ENCODE measurements at regions not wholly inside any gene's neighbourhood (a gene's known extent, or its start where the extent isn't known, plus 50 kb on each side); places are given as distances from the start of the nearest gene placed in this dataset.

DNA sequence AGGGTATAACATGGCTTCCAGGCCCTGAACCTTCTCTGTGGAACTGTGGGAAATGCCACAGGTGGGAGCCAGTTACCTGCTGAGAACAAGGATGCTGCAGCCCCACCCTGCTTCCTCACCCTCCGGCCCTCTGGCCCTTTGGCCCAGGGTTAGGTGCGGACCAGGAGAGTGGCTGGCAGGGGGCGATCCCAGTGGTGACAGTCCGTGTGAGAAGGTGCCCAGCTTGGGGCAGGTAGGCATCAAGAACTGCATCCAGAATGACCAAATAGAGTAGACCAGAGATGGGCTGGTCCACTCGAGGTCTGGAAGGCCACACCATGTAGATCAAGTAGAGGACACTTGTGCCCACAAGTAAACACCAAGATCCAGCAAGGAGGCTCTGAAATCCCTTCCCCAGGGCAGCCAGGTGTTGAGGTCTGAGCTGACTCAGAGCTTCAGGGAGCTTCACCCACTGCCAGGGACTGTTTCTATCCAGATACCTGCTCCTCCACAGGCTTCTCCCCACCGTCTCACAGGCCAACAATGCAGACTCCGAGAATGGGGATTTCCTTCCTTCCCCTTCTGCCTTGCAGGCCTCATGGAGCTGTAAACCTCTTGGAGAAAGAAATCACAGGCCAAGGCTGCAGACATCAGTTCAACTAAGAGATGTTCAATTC is 61.4 kb upstream of the ZSWIM6 start:
- no peaks in the 10 kb centered on the region for H3K79me2 ChIP-seq (ENCODE audit: control insufficient read depth, insufficient read depth, low read length)
- no peak overlapping the region for H3K4me3 ChIP-seq (ENCODE audit: control extremely low read depth in 1 of 5, extremely low read depth in 1 of 5, insufficient read depth in 1 of 5, low read depth in 2 of 5, low read length in 4 of 5)
- Mint-ChIP-seq H3K4me1 (peaks cover 18% of the 10 kb centered on the region), H3K27ac (no peak overlapping the region), H3K4me3 (no peak overlapping the region), H3K27me3 (peaks cover 3% of the 10 kb centered on the region), H3K9me3 (ENCODE audit: insufficient read depth) (no peaks in the 10 kb centered on the region)
- TF ChIP-seq EZH2 (IDR thresholded peaks at IDR 0.05; ENCODE audit: borderline replicate concordance, insufficient read depth, low read depth, low read length, poor library complexity, severe bottlenecking) = no peak
- TF ChIP-seq, protein P1, sequence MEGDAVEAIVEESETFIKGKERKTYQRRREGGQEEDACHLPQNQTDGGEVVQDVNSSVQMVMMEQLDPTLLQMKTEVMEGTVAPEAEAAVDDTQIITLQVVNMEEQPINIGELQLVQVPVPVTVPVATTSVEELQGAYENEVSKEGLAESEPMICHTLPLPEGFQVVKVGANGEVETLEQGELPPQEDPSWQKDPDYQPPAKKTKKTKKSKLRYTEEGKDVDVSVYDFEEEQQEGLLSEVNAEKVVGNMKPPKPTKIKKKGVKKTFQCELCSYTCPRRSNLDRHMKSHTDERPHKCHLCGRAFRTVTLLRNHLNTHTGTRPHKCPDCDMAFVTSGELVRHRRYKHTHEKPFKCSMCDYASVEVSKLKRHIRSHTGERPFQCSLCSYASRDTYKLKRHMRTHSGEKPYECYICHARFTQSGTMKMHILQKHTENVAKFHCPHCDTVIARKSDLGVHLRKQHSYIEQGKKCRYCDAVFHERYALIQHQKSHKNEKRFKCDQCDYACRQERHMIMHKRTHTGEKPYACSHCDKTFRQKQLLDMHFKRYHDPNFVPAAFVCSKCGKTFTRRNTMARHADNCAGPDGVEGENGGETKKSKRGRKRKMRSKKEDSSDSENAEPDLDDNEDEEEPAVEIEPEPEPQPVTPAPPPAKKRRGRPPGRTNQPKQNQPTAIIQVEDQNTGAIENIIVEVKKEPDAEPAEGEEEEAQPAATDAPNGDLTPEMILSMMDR (IDR thresholded peaks at IDR 0.05) = no peak
- no peak for DNase-seq
- no peaks in the 10 kb centered on the region for H4K20me1 ChIP-seq (ENCODE audit: control insufficient read depth, insufficient read depth, low read length, poor library complexity, severe bottlenecking)
- ATAC-seq (ENCODE audit: low read depth) = no peak
- no peak overlapping the region for H2AFZ ChIP-seq (ENCODE audit: insufficient read depth, low read depth, low read length, poor library complexity, severe bottlenecking)
- no peak overlapping the region for H3K9ac ChIP-seq (ENCODE audit: low read length)
- no peaks in the 10 kb centered on the region for H3K9me3 ChIP-seq (ENCODE audit: control extremely low read depth in 1 of 3, control insufficient read depth in 2 of 3, insufficient read depth in 1 of 3, low read length in 2 of 3)
- no peak overlapping the region for H3K27ac ChIP-seq (ENCODE audit: low read length in 2 of 2)
- WGBS (ENCODE audit: insufficient coverage) = 98% methylated on average over 6 of the region's 7 CpGs
- H3K4me1 ChIP-seq (ENCODE audit: control insufficient read depth in 2 of 2, insufficient read depth in 2 of 2, low read length in 2 of 2) = peaks cover 9 to 28% of the 10 kb centered on the region in 2 donors
- POLR2A ChIA-PET = no interaction called here
- CTCF ChIA-PET = interaction anchor here (0.6 kb wide), 1 partner anchor 106 kb away, joined by 4 read pairs; no protein-coding TSS in a partner anchor
- no peak overlapping the region for H3K4me2 ChIP-seq (replicated peaks; ENCODE audit: low read depth, low read length, poor library complexity, severe bottlenecking)
- no peaks in the 10 kb centered on the region for H3K36me3 ChIP-seq (replicated peaks in 1 of 2; ENCODE audit: control extremely low read depth in 1 of 2, control insufficient read depth in 1 of 2, extremely low read depth in 1 of 2, insufficient read depth in 2 of 2, low read length in 1 of 2)
- H3K27me3 ChIP-seq (replicated peaks in 1 of 4; ENCODE audit: control extremely low read depth in 1 of 4, control insufficient read depth in 3 of 4, insufficient read depth in 4 of 4, low read length in 3 of 4) = no peaks in the 10 kb centered on the region
- intact Hi-C loops (cut with micrococcal nuclease) = no loop called here

DNA sequence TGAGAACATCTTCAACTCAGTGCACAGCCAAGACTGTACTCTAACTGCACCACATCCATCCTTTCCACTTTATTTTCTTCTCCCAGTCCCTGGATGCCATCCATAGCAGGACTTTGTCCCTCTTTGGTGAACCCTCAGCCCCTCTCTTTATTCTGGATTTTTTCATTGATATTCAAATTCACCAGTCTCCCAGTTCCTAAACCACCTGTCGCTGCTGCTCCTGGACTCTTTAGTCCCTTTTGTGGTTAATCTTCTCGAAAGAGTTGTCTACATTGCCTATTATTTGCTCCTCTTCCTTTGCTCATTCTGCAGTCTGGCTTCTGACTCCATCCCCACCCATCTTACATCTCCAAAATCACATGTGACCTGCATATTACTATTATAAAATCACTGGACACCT is 59.4 kb upstream of the ZSWIM6 start:
- WGBS (ENCODE audit: insufficient coverage) = 96% methylated on average over 2 of the region's 2 CpGs
- Histone ChIP-seq H3K9ac (ENCODE audit: low read length) (no peak overlapping the region), H3K9me3 (ENCODE audit: control extremely low read depth in 1 of 3, control insufficient read depth in 2 of 3, insufficient read depth in 1 of 3, low read length in 2 of 3) (no peaks in the 10 kb centered on the region), H3K79me2 (ENCODE audit: control insufficient read depth, insufficient read depth, low read length) (no peaks in the 10 kb centered on the region), H4K20me1 (ENCODE audit: control insufficient read depth, insufficient read depth, low read length, poor library complexity, severe bottlenecking) (no peaks in the 10 kb centered on the region), H3K27me3 (replicated peaks in 1 of 4; ENCODE audit: control extremely low read depth in 1 of 4, control insufficient read depth in 3 of 4, insufficient read depth in 4 of 4, low read length in 3 of 4) (no peaks in the 10 kb centered on the region), H3K27ac (ENCODE audit: low read length in 2 of 2) (no peak overlapping the region), H3K4me1 (ENCODE audit: control insufficient read depth in 2 of 2, insufficient read depth in 2 of 2, low read length in 2 of 2) (peaks cover 22 to 42% of the 10 kb centered on the region in 2 donors), H2AFZ (ENCODE audit: insufficient read depth, low read depth, low read length, poor library complexity, severe bottlenecking) (no peak overlapping the region), H3K4me2 (replicated peaks; ENCODE audit: low read depth, low read length, poor library complexity, severe bottlenecking) (no peak overlapping the region), H3K36me3 (replicated peaks in 1 of 2; ENCODE audit: control extremely low read depth in 1 of 2, control insufficient read depth in 1 of 2, extremely low read depth in 1 of 2, insufficient read depth in 2 of 2, low read length in 1 of 2) (no peaks in the 10 kb centered on the region), H3K4me3 (ENCODE audit: control extremely low read depth in 1 of 5, extremely low read depth in 1 of 5, insufficient read depth in 1 of 5, low read depth in 2 of 5, low read length in 4 of 5) (no peak overlapping the region)
- TF ChIP-seq EZH2 (IDR thresholded peaks at IDR 0.05; ENCODE audit: borderline replicate concordance, insufficient read depth, low read depth, low read length, poor library complexity, severe bottlenecking) = no peak
- TF ChIP-seq, protein P1 (IDR thresholded peaks at IDR 0.05) = no peak
- peaks cover 4% of the 10 kb centered on the region for H3K27me3 Mint-ChIP-seq
- no peak for DNase-seq
- H3K9me3 Mint-ChIP-seq (ENCODE audit: insufficient read depth) = no peaks in the 10 kb centered on the region
- ChIA-PET POLR2A (no interaction called here), CTCF (no interaction called here)
- no peak for ATAC-seq (ENCODE audit: low read depth)
- H3K4me3 Mint-ChIP-seq = no peak overlapping the region
- H3K4me1 Mint-ChIP-seq = peaks cover 34% of the 10 kb centered on the region
- intact Hi-C loops (cut with micrococcal nuclease) = no loop called here
- H3K27ac Mint-ChIP-seq = no peak overlapping the region
